G401 (cell line): ENCODE measurements at regions not wholly inside any gene's neighbourhood (a gene's known extent, or its start where the extent isn't known, plus 50 kb on each side); places are given as distances from the start of the nearest gene placed in this dataset.

Source experiments
- DNase-seq: peaks from one replicate; pipeline ENCODE4 v3.0.0-alpha.2; 2015; ENCODE audit warnings: low spot score
- in situ Hi-C: cut with HindIII; loops from 2 replicates; pipeline ENCODE4 v1.10.0; 2016; ENCODE audit warnings: low sequenced_read_pairs, mixed read lengths

- DNase-seq = no peak
These were observed 55.8 kb downstream of the KCNE4 start for GRCh38 chr2:223107825-223108224.

GRCh38 chr2:223108351-223109050 lies 56.5 kb downstream of the KCNE4 start:
- no peak for DNase-seq
- in situ Hi-C loops = no loop called here

More at GRCh38 chr2:223107825-223108224, 55.8 kb downstream of the KCNE4 start:
- in situ Hi-C loops = no loop called here

- DNase-seq = no peak
- in situ Hi-C loops = no loop called here
These were observed 57.4 kb downstream of the KCNE4 start for GRCh38 chr2:223109341-223109740.

GRCh38 chr2:223113161-223113560 lies 61.2 kb downstream of the KCNE4 start:
- in situ Hi-C loops = no loop called here
- no peak for DNase-seq

- in situ Hi-C loops = no loop called here
These were observed 62.2 kb downstream of the KCNE4 start for GRCh38 chr2:223114170-223114569.

GRCh38 chr2:223114917-223115316 lies 62.9 kb downstream of the KCNE4 start:
- no peak for DNase-seq
- in situ Hi-C loops = no loop called here

More at GRCh38 chr2:223114170-223114569, 62.2 kb downstream of the KCNE4 start:
- no peak for DNase-seq

GRCh38 chr2:223117533-223117932 lies 65.5 kb downstream of the KCNE4 start:
- in situ Hi-C loops = no loop called here

GRCh38 chr2:223121283-223121682 lies 69.3 kb downstream of the KCNE4 start:
- no peak for DNase-seq
- in situ Hi-C loops = no loop called here

More at GRCh38 chr2:223117533-223117932, 65.5 kb downstream of the KCNE4 start:
- DNase-seq = no peak

- in situ Hi-C loops = no loop called here
- no peak for DNase-seq
These were observed 70.8 kb downstream of the KCNE4 start for GRCh38 chr2:223122781-223123180.

GRCh38 chr2:223123855-223124610 lies 72.0 kb downstream of the KCNE4 start:
- in situ Hi-C loops = no loop called here
- no peak for DNase-seq

- in situ Hi-C loops = no loop called here
- DNase-seq = no peak
These were observed 89.6 kb downstream of the KCNE4 start for GRCh38 chr2:223141606-223142005.

- no peak for DNase-seq
- in situ Hi-C loops = no loop called here
These were observed 90.1 kb downstream of the KCNE4 start for GRCh38 chr2:223142118-223142517.

GRCh38 chr2:223147431-223147830 lies 95.4 kb downstream of the KCNE4 start:
- DNase-seq = no peak
- in situ Hi-C loops = no loop called here

GRCh38 chr2:223148516-223148915 lies 96.5 kb downstream of the KCNE4 start:
- in situ Hi-C loops = no loop called here
- no peak for DNase-seq

- DNase-seq = no peak
- in situ Hi-C loops = no loop called here
These were observed 104.0 kb downstream of the KCNE4 start for GRCh38 chr2:223155956-223156355.

GRCh38 chr2:223161873-223162458 lies 110.0 kb downstream of the KCNE4 start:
- in situ Hi-C loops = no loop called here

GRCh38 chr2:223165423-223166214 lies 113.6 kb downstream of the KCNE4 start:
- in situ Hi-C loops = no loop called here
- DNase-seq = no peak

More at GRCh38 chr2:223161873-223162458, 110.0 kb downstream of the KCNE4 start:
- DNase-seq = no peak

- in situ Hi-C loops = no loop called here
- DNase-seq = no peak
These were observed 114.2 kb downstream of the KCNE4 start for GRCh38 chr2:223166215-223166493.

GRCh38 chr2:223166983-223167650 lies 115.1 kb downstream of the KCNE4 start:
- in situ Hi-C loops = no loop called here
- no peak for DNase-seq
